Endothelial cell of umbilical vein (primary cell): ENCODE measurements at regions not wholly inside any gene's neighbourhood (a gene's known extent, or its start where the extent isn't known, plus 50 kb on each side); places are given as distances from the start of the nearest gene placed in this dataset.
"Not testable (repeated sequence)": the region's sequence is repeated elsewhere in the genome, so short reads cannot be mapped to it uniquely, and the experiment has no call there.

Experiments used
- BruUV-seq: library from RNA; stranded (reverse); fragments of 400-500 nt; replicated peaks from 2 replicates; lab custom pipeline; 2021; lab: Mats Ljungman, UMichigan
- CTCF ChIA-PET: fragments of 300-600, 350-600 bp; sonication (Branson Sonifier 250); formaldehyde crosslinking; loops from one replicate; lab custom pipeline; 2021; ENCODE audit warnings: antibody characterized with exemption, inconsistent platforms; lab: Charles Lee
- POLR2A ChIA-PET: fragments of 300-600, 350-600 bp; sonication (Branson Sonifier 250); formaldehyde crosslinking; loops from one replicate; lab custom pipeline; 2021; ENCODE audit warnings: antibody characterized with exemption, inconsistent platforms; lab: Charles Lee
- DNase-seq: peaks from one replicate; pipeline ENCODE4 v3.0.0-alpha.2; 2011; ENCODE audit warnings: low read depth, low spot score
- FAIRE-seq: peaks from 2 replicates; lab custom pipeline; 2011; peaks lifted over from hg19 to GRCh38; lab: Jason Lieb, UNC
- H2AFZ ChIP-seq: 2 replicates; pipeline ENCODE4 v1.6.0; 2012; ENCODE audit warnings: low read depth, low read length, control low read depth, inconsistent platforms
- H3K27ac ChIP-seq: 2 replicates; pipeline ENCODE4 v1.5.1; 2011; ENCODE audit warnings: low read depth, mild to moderate bottlenecking, control low read depth, low read length, moderate library complexity; ENCODE audit not compliant: insufficient read depth
- H3K27me3 ChIP-seq, 2 experiments: 2 replicates each; pipeline versions ENCODE4 v1.6.0 to v1.6.1; 2011; ENCODE audit warnings: low read length in 2 of 2, mixed read lengths in 1 of 2; ENCODE audit not compliant: control insufficient read depth in 2 of 2, insufficient read depth in 2 of 2
- H3K36me3 ChIP-seq, 2 experiments: 2 replicates in 1 of 2; 3 replicates in 1 of 2; pipeline ENCODE4 v1.5.1; 2011; ENCODE audit warnings: low read length in 2 of 2, mild to moderate bottlenecking in 1 of 2, moderate library complexity in 1 of 2; ENCODE audit not compliant: control insufficient read depth in 2 of 2, insufficient read depth in 2 of 2; ENCODE audit errors: extremely low read depth in 1 of 2
- H3K4me1 ChIP-seq: 3 replicates; pipeline ENCODE4 v1.5.1; 2011; ENCODE audit warnings: mild to moderate bottlenecking, low read length; ENCODE audit not compliant: control insufficient read depth, insufficient read depth; ENCODE audit errors: extremely low read depth
- H3K4me2 ChIP-seq: 2 replicates; pipeline ENCODE4 v1.6.1; 2011; ENCODE audit warnings: low read length, control low read depth, mixed read lengths; ENCODE audit not compliant: insufficient read depth
- H3K4me3 ChIP-seq, 3 experiments: fragments of 200-600 bp in 1 of 3; sonication (generic), shearing (Covaris generic) in 1 of 3; replicated peaks in 1 of 3; 2 replicates each; pipeline ENCODE4 v1.5.1; 2011 to 2016; ENCODE audit warnings: control low read depth in 3 of 3, low read length in 3 of 3, mild to moderate bottlenecking in 2 of 3, inconsistent platforms in 1 of 3, low read depth in 1 of 3, moderate library complexity in 1 of 3; ENCODE audit not compliant: insufficient read depth in 1 of 3
- H3K79me2 ChIP-seq: 2 replicates; pipeline ENCODE4 v1.6.0; 2012; ENCODE audit warnings: low read length, inconsistent platforms; ENCODE audit not compliant: control insufficient read depth, insufficient read depth
- H3K9ac ChIP-seq: replicated peaks from 2 replicates; pipeline ENCODE3; 2011; ENCODE audit warnings: low read length, control low read depth; ENCODE audit not compliant: insufficient read depth; ENCODE audit errors: extremely low read depth
- H3K9me1 ChIP-seq: replicated peaks from 3 replicates; pipeline ENCODE4 v1.6.0; 2011; ENCODE audit warnings: mild to moderate bottlenecking, low read length; ENCODE audit not compliant: control insufficient read depth, insufficient read depth; ENCODE audit errors: extremely low read depth
- H3K9me3 ChIP-seq: replicated peaks from 2 replicates; pipeline ENCODE4 v1.5.1; 2012; ENCODE audit warnings: low read length, inconsistent platforms; ENCODE audit not compliant: control insufficient read depth, insufficient read depth
- H4K20me1 ChIP-seq: replicated peaks from 2 replicates; pipeline ENCODE3; 2011; ENCODE audit warnings: mild to moderate bottlenecking, low read length; ENCODE audit not compliant: control insufficient read depth, insufficient read depth; ENCODE audit errors: extremely low read depth
- CTCF ChIP-seq, 2 donors: IDR thresholded peaks; 1 replicate in 1 of 2; 2 replicates in 1 of 2; pipeline ENCODE4 v1.5.1; 2011; ENCODE audit warnings: low read length in 2 of 2, mild to moderate bottlenecking in 2 of 2, moderate library complexity in 2 of 2, control low read depth in 1 of 2, inconsistent platforms in 1 of 2, low read depth in 1 of 2; ENCODE audit not compliant: insufficient read depth in 1 of 2; ENCODE audit errors: extremely low read depth in 1 of 2
- EZH2 ChIP-seq: IDR thresholded peaks from 2 replicates; pipeline ENCODE4 v1.6.1; 2012; ENCODE audit warnings: borderline replicate concordance, low read depth, mild to moderate bottlenecking, moderate library complexity, low read length, inconsistent platforms; ENCODE audit not compliant: severe bottlenecking
- GATA2 ChIP-seq: IDR thresholded peaks from 2 replicates; pipeline ENCODE4 v1.7.0; 2011; ENCODE audit warnings: low read depth, mild to moderate bottlenecking, moderate library complexity, mixed read lengths, low read length; ENCODE audit not compliant: insufficient read length, insufficient read depth
- JUN ChIP-seq: IDR thresholded peaks from 2 replicates; pipeline ENCODE4 v1.6.1; 2011; ENCODE audit warnings: borderline replicate concordance, low read depth; ENCODE audit not compliant: insufficient read length, insufficient read depth
- MAX ChIP-seq: IDR thresholded peaks from 2 replicates; pipeline ENCODE4 v1.6.1; 2011; ENCODE audit not compliant: insufficient read depth, insufficient read length
- MYC ChIP-seq: IDR thresholded peaks from one replicate; pipeline ENCODE4 v1.6.1; 2011; ENCODE audit warnings: mild to moderate bottlenecking, low read depth, low read length
- POLR2A ChIP-seq: IDR thresholded peaks from 2 replicates; pipeline ENCODE4 v1.6.1; 2012; ENCODE audit warnings: low read depth, mild to moderate bottlenecking, control low read depth, low read length
- POLR2AphosphoS5 ChIP-seq: IDR thresholded peaks from 2 replicates; pipeline ENCODE4 v1.6.1; 2012; ENCODE audit warnings: low read depth, mild to moderate bottlenecking, control low read depth, low read length, moderate library complexity; ENCODE audit not compliant: insufficient read depth
- dilution Hi-C: fragments of 300-500 bp; cut with MboI; formaldehyde crosslinking; loops from one replicate; pipeline ENCODE4 v1.15.0; 2019; ENCODE audit warnings: low sequenced_read_pairs; ENCODE audit not compliant: extremely low pct_ligation_motif_present
- intact Hi-C: fragments of 100-400 bp; cut with micrococcal nuclease; formaldehyde crosslinking; loops from one replicate; pipeline ENCODE4 v1.10.0; 2022

GRCh38 chr6:101090281-101090680, 209.2 kb upstream of the ASCC3 start:
- Histone ChIP-seq H3K27ac (no peak overlapping the region), H3K36me3 (no peaks in the 10 kb centered on the region), H3K4me3 (no peak overlapping the region), H3K27me3 (no peaks in the 10 kb centered on the region), H3K4me2 (no peak overlapping the region), H3K9me1 (no peaks in the 10 kb centered on the region), H3K9ac (no peak overlapping the region), H3K9me3 (peaks cover 2% of the 10 kb centered on the region), H4K20me1 (no peaks in the 10 kb centered on the region), H2AFZ (no peak overlapping the region), H3K4me1 (no peaks in the 10 kb centered on the region), H3K79me2 (no peaks in the 10 kb centered on the region)
- no peak for FAIRE-seq
- intact Hi-C loops = no loop called here
- no TSS peak for BruUV-seq
- ChIA-PET POLR2A (no interaction called here), CTCF (no interaction called here)
- no peak for TF ChIP-seq CTCF (IDR thresholded peaks at IDR 0.05; ENCODE audit: extremely low read depth in 1 of 2, insufficient read depth in 1 of 2, low read depth in 1 of 2, low read length in 2 of 2)
- no peak for TF ChIP-seq EZH2
- no peak for TF ChIP-seq GATA2
- TF ChIP-seq MAX = no peak
- no peak for TF ChIP-seq MYC
- TF ChIP-seq JUN = no peak
- no peak for TF ChIP-seq POLR2AphosphoS5
- TF ChIP-seq POLR2A = no peak
- no peak for DNase-seq
- dilution Hi-C loops = no loop called here

DNA sequence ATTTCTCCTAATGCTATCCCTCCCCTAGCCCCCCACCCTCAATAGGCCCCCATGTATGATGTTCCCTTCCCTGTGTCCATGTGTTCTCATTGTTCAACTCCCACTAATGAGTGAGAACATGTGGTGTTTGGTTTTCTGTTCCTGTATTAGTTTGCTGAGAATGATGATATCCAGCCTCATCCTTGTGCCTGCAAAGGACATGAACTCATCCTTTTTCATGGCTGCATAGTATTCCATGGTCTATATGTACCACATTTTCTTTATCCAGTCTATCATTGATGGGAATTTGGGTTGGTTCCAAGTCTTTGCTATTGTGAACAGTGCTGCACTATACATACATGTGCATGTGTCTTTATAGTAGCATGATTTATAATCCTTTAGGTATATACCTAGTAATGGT, 217.5 kb upstream of the ASCC3 start:
- POLR2A ChIA-PET, H4K20me1 ChIP-seq, H3K79me2 ChIP-seq, H3K27ac ChIP-seq, H2AFZ ChIP-seq, dilution Hi-C loops, H3K9ac ChIP-seq, FAIRE-seq, H3K27me3 ChIP-seq, H3K9me1 ChIP-seq, CTCF ChIA-PET, BruUV-seq, intact Hi-C loops, H3K9me3 ChIP-seq, DNase-seq, H3K4me2 ChIP-seq, H3K36me3 ChIP-seq, H3K4me1 ChIP-seq, H3K4me3 ChIP-seq: not testable (repeated sequence)
